GM12872 (cell line): ENCODE measurements at regions not wholly inside any gene's neighbourhood (a gene's known extent, or its start where the extent isn't known, plus 50 kb on each side); places are given as distances from the start of the nearest gene placed in this dataset.

ENCODE experiments used
- TF ChIP-seq, protein P1 (sequence below): IDR thresholded peaks from 3 replicates; pipeline ENCODE4 v1.5.1; 2011; ENCODE audit warnings: low read depth, mild to moderate bottlenecking, low read length, moderate library complexity; ENCODE audit not compliant: insufficient read depth

DNA sequence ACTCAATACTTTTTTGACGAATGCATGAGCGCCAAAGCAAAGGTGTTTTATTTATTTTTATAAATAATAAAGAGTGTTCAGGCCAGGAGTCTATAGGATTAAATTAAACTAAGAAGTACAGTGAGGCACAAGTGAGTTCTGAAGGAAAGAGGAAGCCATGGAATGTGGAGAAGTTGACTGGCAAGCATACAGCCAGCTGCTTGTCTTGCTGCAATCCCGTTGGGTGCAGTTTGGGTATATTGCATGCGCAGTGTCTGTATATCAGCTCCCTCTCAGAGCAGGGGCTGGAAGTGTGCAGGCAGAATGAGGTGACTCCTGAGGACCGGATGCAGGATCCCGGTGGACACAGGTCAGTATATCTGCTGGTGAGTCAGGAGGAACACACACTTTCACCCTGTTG, 315.6 kb downstream of the ZSWIM6 start:
- TF ChIP-seq, protein P1, sequence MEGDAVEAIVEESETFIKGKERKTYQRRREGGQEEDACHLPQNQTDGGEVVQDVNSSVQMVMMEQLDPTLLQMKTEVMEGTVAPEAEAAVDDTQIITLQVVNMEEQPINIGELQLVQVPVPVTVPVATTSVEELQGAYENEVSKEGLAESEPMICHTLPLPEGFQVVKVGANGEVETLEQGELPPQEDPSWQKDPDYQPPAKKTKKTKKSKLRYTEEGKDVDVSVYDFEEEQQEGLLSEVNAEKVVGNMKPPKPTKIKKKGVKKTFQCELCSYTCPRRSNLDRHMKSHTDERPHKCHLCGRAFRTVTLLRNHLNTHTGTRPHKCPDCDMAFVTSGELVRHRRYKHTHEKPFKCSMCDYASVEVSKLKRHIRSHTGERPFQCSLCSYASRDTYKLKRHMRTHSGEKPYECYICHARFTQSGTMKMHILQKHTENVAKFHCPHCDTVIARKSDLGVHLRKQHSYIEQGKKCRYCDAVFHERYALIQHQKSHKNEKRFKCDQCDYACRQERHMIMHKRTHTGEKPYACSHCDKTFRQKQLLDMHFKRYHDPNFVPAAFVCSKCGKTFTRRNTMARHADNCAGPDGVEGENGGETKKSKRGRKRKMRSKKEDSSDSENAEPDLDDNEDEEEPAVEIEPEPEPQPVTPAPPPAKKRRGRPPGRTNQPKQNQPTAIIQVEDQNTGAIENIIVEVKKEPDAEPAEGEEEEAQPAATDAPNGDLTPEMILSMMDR: no peak

DNA sequence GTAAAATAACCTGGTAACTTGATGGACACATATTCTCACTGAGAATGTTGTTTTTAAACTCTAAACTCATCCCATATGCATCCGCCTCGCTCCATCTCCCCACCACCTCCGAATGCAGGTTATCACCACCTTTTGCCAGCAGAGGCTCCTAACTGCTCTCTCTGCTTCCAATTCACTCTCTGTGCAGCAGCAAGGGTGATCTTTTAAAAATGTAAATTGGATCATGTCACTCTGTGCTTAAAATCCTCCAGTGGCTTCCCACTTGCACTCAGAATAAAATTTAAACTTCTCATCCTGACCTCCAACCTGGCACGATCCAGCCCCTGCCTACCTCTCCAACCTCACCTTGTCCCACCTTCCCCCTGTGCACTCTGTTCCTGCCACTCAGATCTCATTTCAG, 317.2 kb downstream of the ZSWIM6 start:
- TF ChIP-seq, protein P1: no peak

DNA sequence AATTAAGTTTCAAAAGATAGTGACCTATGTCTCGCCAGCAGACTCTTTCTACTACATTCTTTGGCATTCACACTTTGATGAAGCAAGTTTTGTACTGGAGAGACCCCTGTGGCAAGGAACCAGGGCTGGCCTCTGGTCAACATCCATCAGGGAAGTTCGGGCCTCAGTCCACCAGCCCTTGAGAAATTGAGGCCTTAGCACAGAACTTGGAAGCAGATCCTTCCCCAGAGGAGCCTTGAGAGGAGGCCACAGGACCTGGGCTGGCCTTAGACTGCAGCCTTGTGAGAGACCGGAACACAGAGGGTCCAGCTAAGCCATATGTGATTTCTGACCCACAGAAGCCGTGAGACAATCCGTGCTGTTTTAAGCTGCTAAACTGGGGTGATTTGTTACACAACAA, 317.9 kb downstream of the ZSWIM6 start:
- TF ChIP-seq, protein P1: no peak

DNA sequence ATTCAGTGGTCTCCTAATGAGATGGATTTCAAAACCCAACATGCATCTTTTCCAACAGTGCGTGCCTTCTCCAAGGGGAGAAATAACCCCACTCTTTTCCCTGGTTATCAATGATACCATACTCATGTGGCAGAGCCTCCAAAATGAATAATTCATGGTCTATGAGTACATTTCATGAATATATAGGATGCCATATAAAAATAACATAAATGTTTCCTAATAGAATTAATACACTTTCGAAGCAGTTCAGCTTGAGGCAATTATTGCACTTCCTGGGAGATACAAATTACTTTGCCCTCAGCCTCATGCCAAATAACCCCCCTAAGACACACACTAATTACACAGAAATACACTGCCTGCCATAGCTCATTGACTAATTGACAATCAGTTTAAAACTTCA, 318.6 kb downstream of the ZSWIM6 start:
- TF ChIP-seq, protein P1: no peak

DNA sequence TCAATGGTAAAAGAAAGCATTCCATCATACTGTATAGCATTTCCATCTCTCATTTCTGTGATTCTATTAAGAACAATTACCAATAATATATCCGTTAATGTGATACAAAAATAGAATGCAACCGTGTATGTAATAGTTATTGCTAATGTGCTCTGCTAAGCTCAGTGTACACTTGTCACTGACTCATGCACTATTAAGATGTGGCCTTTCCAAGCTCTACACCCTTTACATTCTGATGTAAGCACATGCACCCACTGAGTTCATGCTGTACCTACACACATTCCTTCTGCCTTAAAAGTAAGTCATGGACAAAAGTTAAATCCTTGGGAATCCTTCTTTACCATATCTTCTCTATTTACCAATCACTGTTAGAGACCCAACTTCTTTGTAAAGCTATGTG, 319.1 kb downstream of the ZSWIM6 start:
- TF ChIP-seq, protein P1: no peak

DNA sequence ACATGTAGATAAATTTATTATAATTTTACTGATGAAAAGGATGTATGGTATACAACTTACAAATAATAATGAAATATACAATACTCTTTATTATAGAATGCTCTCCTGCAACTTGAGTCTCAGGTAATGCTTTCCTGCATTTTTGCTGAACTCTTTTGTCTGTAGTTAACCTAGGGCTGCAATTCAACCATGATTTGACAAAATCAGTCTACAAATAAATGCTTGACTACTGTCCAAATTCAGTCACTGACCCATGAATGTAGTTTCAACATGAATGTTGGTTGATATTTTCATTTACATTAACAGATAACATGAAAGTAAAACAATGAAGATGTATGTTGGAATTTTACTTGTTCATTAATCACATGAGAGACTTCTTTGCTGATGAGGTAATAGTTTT, 320.9 kb downstream of the ZSWIM6 start:
- TF ChIP-seq, protein P1: no peak

DNA sequence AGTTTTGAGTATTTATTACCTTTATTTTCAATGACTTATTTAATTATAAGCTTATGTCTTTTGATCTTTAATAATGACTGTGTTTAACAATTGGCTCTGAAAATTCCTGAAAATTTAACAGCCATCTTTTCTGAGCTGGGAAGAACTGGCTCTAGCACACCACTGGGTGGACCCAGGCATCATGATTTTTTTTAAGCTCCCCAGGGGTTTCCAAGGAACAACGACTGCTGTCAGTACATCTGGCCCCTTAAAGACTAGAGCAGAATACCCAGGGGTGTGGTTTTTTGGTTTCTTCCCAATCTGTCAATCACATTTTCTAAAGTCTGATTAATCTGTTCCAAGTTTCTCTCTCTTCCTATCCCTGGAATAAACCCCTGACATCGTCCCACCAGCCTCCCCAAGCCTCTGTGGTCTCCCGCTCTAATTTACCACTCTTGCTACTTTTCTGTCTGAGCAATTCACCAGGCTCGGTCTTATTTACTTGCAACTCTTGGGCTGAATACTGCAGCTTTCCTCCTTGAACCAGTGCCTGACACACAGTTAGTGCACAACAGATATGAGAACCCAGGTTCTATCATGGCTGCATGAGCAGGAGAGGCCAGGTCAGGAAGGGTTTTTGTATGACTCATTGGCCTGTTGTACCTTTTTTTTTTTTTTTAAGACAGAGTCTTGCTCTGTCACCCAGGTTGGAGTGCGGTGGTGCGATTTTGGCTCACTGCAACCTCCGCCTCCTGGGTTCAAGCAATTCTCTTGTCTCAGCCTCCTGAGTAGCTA, 321.9 kb downstream of the ZSWIM6 start:
- TF ChIP-seq, protein P1: no peak

DNA sequence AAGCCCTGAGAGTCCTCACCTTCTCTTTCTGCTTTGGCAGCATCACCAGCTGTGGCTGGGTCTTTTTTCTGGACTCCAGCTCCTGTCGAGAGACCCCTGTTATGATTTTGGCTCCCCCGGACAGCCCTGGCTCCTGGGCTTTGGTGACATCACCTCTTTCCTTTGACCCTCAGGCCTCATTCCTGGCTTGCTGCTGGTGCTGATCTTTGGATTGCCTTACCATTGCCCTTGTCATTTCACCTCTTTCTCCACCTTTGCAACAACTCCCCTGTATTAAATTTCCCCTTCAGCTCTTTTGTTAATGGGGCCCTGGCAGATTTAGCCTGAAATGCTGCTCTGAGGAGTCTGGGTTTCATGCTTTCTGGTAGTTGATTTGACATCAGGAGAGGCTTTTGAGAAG, 322.8 kb downstream of the ZSWIM6 start:
- TF ChIP-seq, protein P1: no peak
